Ishikawa (cell line): ENCODE measurements at regions not wholly inside any gene's neighbourhood (a gene's known extent, or its start where the extent isn't known, plus 50 kb on each side); places are given as distances from the start of the nearest gene placed in this dataset.

Experiments
- CEBPB ChIP-seq: IDR thresholded peaks from 2 replicates; pipeline ENCODE4 v1.6.1; 2012
- CREB1 ChIP-seq: IDR thresholded peaks from 2 replicates; pipeline ENCODE4 v1.6.1; 2012; ENCODE audit warnings: low read depth
- EGR1 ChIP-seq: IDR thresholded peaks from 2 replicates; pipeline ENCODE4 v1.6.1; 2012
- EP300 ChIP-seq: IDR thresholded peaks from 2 replicates; pipeline ENCODE4 v1.6.1; 2012; ENCODE audit warnings: borderline replicate concordance
- FOXM1 ChIP-seq: IDR thresholded peaks from 2 replicates; pipeline ENCODE4 v1.6.1; 2012; ENCODE audit warnings: low read depth, borderline replicate concordance
- NFIC ChIP-seq: IDR thresholded peaks from 2 replicates; pipeline ENCODE4 v1.6.1; 2012
- RAD21 ChIP-seq: IDR thresholded peaks from 2 replicates; pipeline ENCODE4 v1.6.1; 2012; ENCODE audit warnings: low read depth
- TAF1 ChIP-seq: IDR thresholded peaks from 2 replicates; pipeline ENCODE4 v1.6.1; 2012; ENCODE audit warnings: low read depth, mild to moderate bottlenecking
- TCF12 ChIP-seq: IDR thresholded peaks from 2 replicates; pipeline ENCODE4 v1.6.1; 2012; ENCODE audit warnings: low read depth
- TEAD4 ChIP-seq: IDR thresholded peaks from 2 replicates; pipeline ENCODE4 v1.6.1; 2012
- YY1 ChIP-seq: IDR thresholded peaks from 2 replicates; pipeline ENCODE4 v1.6.1; 2012; ENCODE audit warnings: low read depth
- ZBTB7A ChIP-seq: IDR thresholded peaks from 2 replicates; pipeline ENCODE4 v1.6.1; 2012; ENCODE audit warnings: low read depth
- TF ChIP-seq, protein P1 (sequence below): IDR thresholded peaks from 2 replicates; pipeline ENCODE4 v1.6.1; 2012; ENCODE audit warnings: low read depth, mild to moderate bottlenecking
- TF ChIP-seq, protein P2 (sequence below): IDR thresholded peaks from 2 replicates; pipeline ENCODE4 v1.6.1; 2012
- TF ChIP-seq, protein P3 (sequence below): IDR thresholded peaks from 2 replicates; pipeline ENCODE4 v1.6.1; 2012

DNA sequence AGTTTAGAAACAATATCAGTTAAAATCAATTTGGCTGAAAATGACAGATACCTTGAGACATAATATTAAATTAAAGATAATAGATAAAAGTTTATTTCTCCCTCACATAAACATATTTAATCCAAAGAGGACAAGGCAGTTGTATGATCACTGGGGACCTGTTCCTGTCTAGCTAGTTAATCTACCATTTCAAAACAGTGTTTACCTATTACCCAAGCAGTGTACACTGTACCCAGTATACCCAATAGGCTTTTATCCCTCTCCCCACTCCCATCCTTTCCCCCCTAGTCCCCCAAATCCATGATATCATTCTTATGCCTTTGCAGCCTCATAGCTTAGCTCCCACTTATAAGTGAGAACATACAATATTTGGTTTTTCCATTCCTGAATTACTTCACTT lies 229.7 kb upstream of the LARGE1 start:
- TF ChIP-seq NFIC (no peak), CREB1 (no peak), EGR1 (no peak), EP300 (no peak), YY1 (no peak), TCF12 (no peak), FOXM1 (no peak), TEAD4 (no peak), CEBPB (no peak), ZBTB7A (no peak), TAF1 (no peak), RAD21 (no peak)
- TF ChIP-seq, protein P1, sequence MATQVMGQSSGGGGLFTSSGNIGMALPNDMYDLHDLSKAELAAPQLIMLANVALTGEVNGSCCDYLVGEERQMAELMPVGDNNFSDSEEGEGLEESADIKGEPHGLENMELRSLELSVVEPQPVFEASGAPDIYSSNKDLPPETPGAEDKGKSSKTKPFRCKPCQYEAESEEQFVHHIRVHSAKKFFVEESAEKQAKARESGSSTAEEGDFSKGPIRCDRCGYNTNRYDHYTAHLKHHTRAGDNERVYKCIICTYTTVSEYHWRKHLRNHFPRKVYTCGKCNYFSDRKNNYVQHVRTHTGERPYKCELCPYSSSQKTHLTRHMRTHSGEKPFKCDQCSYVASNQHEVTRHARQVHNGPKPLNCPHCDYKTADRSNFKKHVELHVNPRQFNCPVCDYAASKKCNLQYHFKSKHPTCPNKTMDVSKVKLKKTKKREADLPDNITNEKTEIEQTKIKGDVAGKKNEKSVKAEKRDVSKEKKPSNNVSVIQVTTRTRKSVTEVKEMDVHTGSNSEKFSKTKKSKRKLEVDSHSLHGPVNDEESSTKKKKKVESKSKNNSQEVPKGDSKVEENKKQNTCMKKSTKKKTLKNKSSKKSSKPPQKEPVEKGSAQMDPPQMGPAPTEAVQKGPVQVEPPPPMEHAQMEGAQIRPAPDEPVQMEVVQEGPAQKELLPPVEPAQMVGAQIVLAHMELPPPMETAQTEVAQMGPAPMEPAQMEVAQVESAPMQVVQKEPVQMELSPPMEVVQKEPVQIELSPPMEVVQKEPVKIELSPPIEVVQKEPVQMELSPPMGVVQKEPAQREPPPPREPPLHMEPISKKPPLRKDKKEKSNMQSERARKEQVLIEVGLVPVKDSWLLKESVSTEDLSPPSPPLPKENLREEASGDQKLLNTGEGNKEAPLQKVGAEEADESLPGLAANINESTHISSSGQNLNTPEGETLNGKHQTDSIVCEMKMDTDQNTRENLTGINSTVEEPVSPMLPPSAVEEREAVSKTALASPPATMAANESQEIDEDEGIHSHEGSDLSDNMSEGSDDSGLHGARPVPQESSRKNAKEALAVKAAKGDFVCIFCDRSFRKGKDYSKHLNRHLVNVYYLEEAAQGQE: no peak
- TF ChIP-seq, protein P2, sequence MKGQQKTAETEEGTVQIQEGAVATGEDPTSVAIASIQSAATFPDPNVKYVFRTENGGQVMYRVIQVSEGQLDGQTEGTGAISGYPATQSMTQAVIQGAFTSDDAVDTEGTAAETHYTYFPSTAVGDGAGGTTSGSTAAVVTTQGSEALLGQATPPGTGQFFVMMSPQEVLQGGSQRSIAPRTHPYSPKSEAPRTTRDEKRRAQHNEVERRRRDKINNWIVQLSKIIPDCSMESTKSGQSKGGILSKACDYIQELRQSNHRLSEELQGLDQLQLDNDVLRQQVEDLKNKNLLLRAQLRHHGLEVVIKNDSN: no peak
- TF ChIP-seq, protein P3, sequence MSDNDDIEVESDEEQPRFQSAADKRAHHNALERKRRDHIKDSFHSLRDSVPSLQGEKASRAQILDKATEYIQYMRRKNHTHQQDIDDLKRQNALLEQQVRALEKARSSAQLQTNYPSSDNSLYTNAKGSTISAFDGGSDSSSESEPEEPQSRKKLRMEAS: no peak

DNA sequence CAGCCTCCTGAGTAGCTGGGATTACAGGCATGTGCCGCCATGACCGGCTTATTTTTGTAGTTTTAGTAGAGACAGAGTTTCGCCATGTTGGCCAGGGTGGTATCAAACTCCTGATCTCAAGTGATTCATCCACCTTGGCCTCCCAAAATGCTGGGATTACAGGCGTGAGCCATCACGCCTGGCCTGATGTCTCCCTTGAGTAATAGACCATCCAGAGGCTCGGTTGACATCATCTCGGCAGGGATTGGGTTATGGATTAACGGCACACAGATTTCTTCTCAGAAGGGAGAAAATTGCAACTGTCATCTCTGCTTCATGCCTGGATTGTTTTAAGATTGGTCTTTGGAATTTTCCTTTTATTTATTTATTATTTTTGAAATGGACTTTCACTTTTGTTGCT lies 239.2 kb upstream of the LARGE1 start:
- TF ChIP-seq ZBTB7A: no peak
- TF ChIP-seq TEAD4: no peak
- no peak for TF ChIP-seq YY1
- no peak for TF ChIP-seq CEBPB
- TF ChIP-seq RAD21: no peak
- TF ChIP-seq, protein P1: no peak
- TF ChIP-seq FOXM1: no peak

DNA sequence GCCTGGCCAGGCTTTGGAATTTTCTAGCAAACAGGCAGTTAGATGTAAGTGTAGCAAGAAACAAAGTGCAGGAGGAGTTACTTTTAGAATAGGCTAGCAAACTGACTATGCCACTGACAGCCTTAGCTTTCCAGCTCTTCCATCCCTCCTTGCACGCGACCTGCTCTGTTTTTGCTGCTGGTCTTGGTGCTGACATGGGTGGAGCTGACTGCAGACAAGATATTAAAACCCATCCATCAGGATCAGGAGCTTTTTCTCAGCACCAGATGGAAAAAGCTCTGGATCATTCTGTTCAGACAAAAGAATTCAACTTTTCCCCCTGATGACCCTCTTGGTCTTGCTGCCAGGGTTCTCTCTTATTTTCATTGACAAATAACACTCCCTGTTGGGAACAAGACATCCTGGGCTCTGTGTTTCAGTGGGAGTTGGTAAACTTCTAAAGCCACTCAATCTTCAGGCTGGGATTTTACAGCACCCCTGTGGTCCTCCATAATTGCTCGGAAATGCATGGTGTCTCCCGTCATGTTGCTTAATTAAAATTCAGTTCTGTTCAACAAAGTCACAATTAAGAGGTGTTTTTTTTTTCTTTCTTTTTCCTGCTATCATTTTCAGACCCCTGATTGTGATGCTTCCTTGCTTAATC lies 240.0 kb upstream of the LARGE1 start:
- TF ChIP-seq ZBTB7A (no peak), RAD21 (no peak), TCF12 (no peak), CEBPB (no peak), EP300 (no peak), TEAD4 (no peak), FOXM1 (no peak), NFIC (no peak), CREB1 (no peak), EGR1 (no peak), YY1 (no peak), TAF1 (no peak)
- TF ChIP-seq, protein P2: no peak
- TF ChIP-seq, protein P1: no peak
- TF ChIP-seq, protein P3: no peak

DNA sequence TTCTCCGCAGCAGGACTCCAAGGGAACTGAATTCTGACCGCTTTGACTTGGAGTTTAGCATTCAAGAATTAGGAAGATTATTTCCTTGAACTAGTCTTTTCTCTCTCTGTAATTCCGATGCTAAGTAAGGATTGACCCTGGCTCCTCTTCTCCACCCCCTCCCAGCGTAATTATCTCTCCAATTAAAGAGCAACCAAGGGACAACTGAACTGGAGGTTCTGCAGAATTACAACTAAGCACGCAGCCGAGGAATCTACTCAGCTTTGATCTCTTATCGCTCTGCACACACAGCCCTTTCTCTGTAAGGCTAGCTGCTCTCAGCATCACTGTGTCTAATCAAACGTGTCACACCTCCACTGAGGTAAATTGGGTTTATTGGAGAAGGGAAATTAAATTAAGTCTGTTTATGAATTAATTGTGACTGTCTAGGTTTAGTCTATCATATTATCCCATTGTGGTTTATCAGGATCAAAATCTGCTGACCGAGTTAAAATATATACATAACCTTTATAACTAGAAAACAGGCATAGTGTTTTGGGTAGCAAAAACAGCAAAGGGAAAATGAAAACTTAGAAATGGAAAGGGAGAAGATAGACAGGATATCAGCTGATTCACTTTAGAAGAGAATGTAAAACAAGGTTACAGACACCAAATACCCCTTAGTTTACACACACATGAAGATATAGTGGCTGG lies 241.3 kb upstream of the LARGE1 start:
- TF ChIP-seq TEAD4 (no peak), TAF1 (no peak), ZBTB7A (no peak), EGR1 (no peak), RAD21 (no peak)
- TF ChIP-seq, protein P3: no peak
